B cell (primary cell): ENCODE measurements at regions not wholly inside any gene's neighbourhood (a gene's known extent, or its start where the extent isn't known, plus 50 kb on each side); places are given as distances from the start of the nearest gene placed in this dataset.

ENCODE experiments used
- ATAC-seq: fragments of 200-7000 bp; cut with Tn5 transposase; one replicate; pipeline ENCODE4 v1.10.0; 2021; ENCODE audit warnings: low read depth, mild to moderate bottlenecking, moderate number of reproducible peaks, moderate library complexity
- CTCF ChIA-PET: fragments of 350-600 bp; sonication (Branson Sonifier 250); formaldehyde crosslinking; loops from one replicate; lab custom pipeline; 2021; ENCODE audit warnings: antibody characterized with exemption, inconsistent platforms; lab: Charles Lee
- POLR2A ChIA-PET: fragments of 350-600 bp; sonication (Branson Sonifier 250); formaldehyde crosslinking; loops from one replicate; lab custom pipeline; 2021; ENCODE audit warnings: antibody characterized with exemption; lab: Charles Lee
- DNase-seq: peaks from one replicate; pipeline ENCODE4 v3.0.0; 2013
- H2AFZ ChIP-seq: 2 replicates; pipeline ENCODE4 v1.6.1; 2012; ENCODE audit warnings: mild to moderate bottlenecking, low read depth, low read length; ENCODE audit not compliant: insufficient read depth, poor library complexity, severe bottlenecking
- H3K27ac ChIP-seq, 2 donors: 1 replicate in 1 of 2; 2 replicates in 1 of 2; pipeline ENCODE4 v1.5.1; 2012 to 2013; ENCODE audit warnings: low read length in 2 of 2, mild to moderate bottlenecking in 2 of 2, moderate library complexity in 1 of 2
- H3K27me3 ChIP-seq, 4 experiments: fragments of 200-600 bp in 1 of 4; sonication (generic) in 1 of 4; replicated peaks in 1 of 4; 1 replicate in 2 of 4; 2 replicates in 2 of 4; pipeline versions ENCODE4 v1.6.1 to v1.7.0; 2013 to 2016; ENCODE audit warnings: low read length in 3 of 4, mild to moderate bottlenecking in 2 of 4, mixed read lengths in 1 of 4, moderate library complexity in 1 of 4; ENCODE audit not compliant: insufficient read depth in 4 of 4, control insufficient read depth in 3 of 4; ENCODE audit errors: control extremely low read depth in 1 of 4
- H3K36me3 ChIP-seq, 2 experiments: replicated peaks in 1 of 2; 1 replicate in 1 of 2; 2 replicates in 1 of 2; pipeline versions ENCODE4 v1.6.1 to v1.7.1; 2013; ENCODE audit warnings: low read length in 1 of 2; ENCODE audit not compliant: insufficient read depth in 2 of 2, control insufficient read depth in 1 of 2; ENCODE audit errors: control extremely low read depth in 1 of 2, extremely low read depth in 1 of 2
- H3K4me1 ChIP-seq, 2 donors: fragments of 200-600 bp in 1 of 2; sonication (generic) in 1 of 2; 1 replicate in 1 of 2; 2 replicates in 1 of 2; pipeline versions ENCODE4 v1.5.1 to v1.6.1; 2013 to 2017; ENCODE audit warnings: low read length in 2 of 2; ENCODE audit not compliant: control insufficient read depth in 2 of 2, insufficient read depth in 2 of 2
- H3K4me2 ChIP-seq: replicated peaks from 2 replicates; pipeline ENCODE3; 2012; ENCODE audit warnings: mild to moderate bottlenecking, low read depth, low read length; ENCODE audit not compliant: poor library complexity, severe bottlenecking
- H3K4me3 ChIP-seq, 5 experiments: fragments of 200-600 bp in 1 of 5; sonication (generic) in 1 of 5; 1 replicate in 3 of 5; 2 replicates in 2 of 5; pipeline versions ENCODE4 v1.5.1 to v1.7.0; 2011 to 2016; ENCODE audit warnings: low read length in 4 of 5, mild to moderate bottlenecking in 4 of 5, low read depth in 2 of 5, control low read depth in 1 of 5, moderate library complexity in 1 of 5; ENCODE audit not compliant: insufficient read depth in 1 of 5; ENCODE audit errors: control extremely low read depth in 1 of 5, extremely low read depth in 1 of 5
- H3K79me2 ChIP-seq: fragments of 200-600 bp; sonication (generic); one replicate; pipeline ENCODE4 v1.6.0; 2016; ENCODE audit warnings: low read length; ENCODE audit not compliant: control insufficient read depth, insufficient read depth
- H3K9ac ChIP-seq: fragments of 200-600 bp; sonication (generic); 2 replicates; pipeline ENCODE4 v1.6.1; 2017; ENCODE audit warnings: mild to moderate bottlenecking, low read length, moderate library complexity
- H3K9me3 ChIP-seq, 3 donors: one replicate each; pipeline versions ENCODE4 v1.6.1 to v1.7.1; 2013; ENCODE audit warnings: low read length in 2 of 3; ENCODE audit not compliant: control insufficient read depth in 2 of 3, insufficient read depth in 1 of 3; ENCODE audit errors: control extremely low read depth in 1 of 3
- H4K20me1 ChIP-seq: 2 replicates; pipeline ENCODE4 v1.6.0; 2012; ENCODE audit warnings: mild to moderate bottlenecking, low read length; ENCODE audit not compliant: insufficient read depth, control insufficient read depth, poor library complexity, severe bottlenecking
- H3K27ac Mint-ChIP-seq: one replicate; pipeline ENCODE4 v1.8.0; 2021; ENCODE audit warnings: mixed read lengths
- H3K27me3 Mint-ChIP-seq: one replicate; pipeline ENCODE4 v1.8.0; 2021; ENCODE audit warnings: mixed read lengths
- H3K4me1 Mint-ChIP-seq: one replicate; pipeline ENCODE4 v1.8.0; 2021; ENCODE audit warnings: mixed read lengths
- H3K4me3 Mint-ChIP-seq: one replicate; pipeline ENCODE4 v1.8.0; 2021; ENCODE audit warnings: mixed read lengths
- H3K9me3 Mint-ChIP-seq: one replicate; pipeline ENCODE4 v1.8.0; 2022; ENCODE audit warnings: mixed read lengths; ENCODE audit not compliant: insufficient read depth
- CTCF ChIP-seq: fragments of 200-600 bp; IDR thresholded peaks from one replicate; pipeline ENCODE4 v1.8.0; 2022; ENCODE audit warnings: antibody characterized with exemption, mild to moderate bottlenecking
- EZH2 ChIP-seq: IDR thresholded peaks from 2 replicates; pipeline ENCODE4 v1.6.1; 2012; ENCODE audit warnings: borderline replicate concordance, low read depth, mild to moderate bottlenecking, moderate library complexity, low read length; ENCODE audit not compliant: insufficient read depth, poor library complexity, severe bottlenecking
- WGBS: methylation state at CpG from one replicate; pipeline ENCODE4 v1.1.5; 2013; ENCODE audit warnings: missing lambda C conversion rate; ENCODE audit not compliant: insufficient coverage; 5-methylcytosine and 5-hydroxymethylcytosine counted together
- intact Hi-C: fragments of 100-400 bp; cut with micrococcal nuclease; formaldehyde crosslinking; loops from one replicate; pipeline ENCODE4 v1.10.0; 2022

GRCh38 chr7:109059089-109059488, 489.4 kb downstream of the DNAJB9 start:
- Histone ChIP-seq H3K4me1 (no peaks in the 10 kb centered on the region), H2AFZ (no peak overlapping the region), H3K4me2 (no peak overlapping the region), H3K4me3 (no peak overlapping the region), H3K79me2 (no peaks in the 10 kb centered on the region), H3K36me3 (no peaks in the 10 kb centered on the region), H3K9ac (no peak overlapping the region), H3K9me3 (peaks cover 0 to 4% (median 0%) of the 10 kb centered on the region in 3 donors), H3K27me3 (no peaks in the 10 kb centered on the region), H3K27ac (no peak overlapping the region), H4K20me1 (no peaks in the 10 kb centered on the region)
- H3K4me3 Mint-ChIP-seq, result no peak overlapping the region
- no peak for TF ChIP-seq CTCF
- no peak for TF ChIP-seq EZH2
- no peaks in the 10 kb centered on the region for H3K9me3 Mint-ChIP-seq
- no peaks in the 10 kb centered on the region for H3K27me3 Mint-ChIP-seq
- DNase-seq (no peak), ATAC-seq (no peak)
- ChIA-PET CTCF (no interaction called here), POLR2A (no interaction called here)
- WGBS, result no CpG with 5 or more reads among the region's 1 CpG
- no peaks in the 10 kb centered on the region for H3K4me1 Mint-ChIP-seq
- H3K27ac Mint-ChIP-seq, result no peak overlapping the region
- intact Hi-C loops, result no loop called here

- POLR2A ChIA-PET, result no interaction called here
- H3K27me3 Mint-ChIP-seq, result no peaks in the 10 kb centered on the region
Measured at GRCh38 chr7:109062798-109063197, 493.1 kb downstream of the DNAJB9 start.

More at GRCh38 chr7:109062798-109063197, 493.1 kb downstream of the DNAJB9 start:
- no peak overlapping the region for H3K4me3 Mint-ChIP-seq
- no peaks in the 10 kb centered on the region for H3K4me1 Mint-ChIP-seq
- Histone ChIP-seq H4K20me1 (no peaks in the 10 kb centered on the region), H2AFZ (no peak overlapping the region), H3K9ac (no peak overlapping the region), H3K4me3 (no peak overlapping the region), H3K4me1 (no peaks in the 10 kb centered on the region), H3K27ac (no peak overlapping the region), H3K27me3 (no peaks in the 10 kb centered on the region), H3K4me2 (no peak overlapping the region), H3K9me3 (peaks cover 0 to 4% (median 0%) of the 10 kb centered on the region in 3 donors), H3K79me2 (no peaks in the 10 kb centered on the region), H3K36me3 (no peaks in the 10 kb centered on the region)
- ATAC-seq, result no peak
- CTCF ChIA-PET, result no interaction called here
- no peak for TF ChIP-seq CTCF
- TF ChIP-seq EZH2, result no peak
- H3K27ac Mint-ChIP-seq, result no peak overlapping the region
- 100% methylated on average over 2 of the region's 4 CpGs for WGBS
- DNase-seq, result no peak
- intact Hi-C loops, result no loop called here
- H3K9me3 Mint-ChIP-seq, result no peaks in the 10 kb centered on the region
